Stomach (tissue), 8 donors: ENCODE measurements at regions not wholly inside any gene's neighbourhood (a gene's known extent, or its start where the extent isn't known, plus 50 kb on each side); places are given as distances from the start of the nearest gene placed in this dataset.

Source experiments
- DNase-seq, 2 donors: peaks; one replicate each; pipeline versions ENCODE4 v3.0.0 to v3.0.0-alpha.2; 2013 to 2019
- H3K27ac ChIP-seq, 5 donors: fragments of 200-600 bp in 4 of 5; sonication (generic) in 4 of 5; one replicate each; pipeline ENCODE4 v1.5.1; 2013 to 2019; ENCODE audit warnings: mild to moderate bottlenecking in 1 of 5, moderate library complexity in 1 of 5
- H3K27me3 ChIP-seq, 3 donors: fragments of 200-600 bp; sonication (generic); one replicate each; pipeline ENCODE4 v1.5.1; 2017 to 2019; ENCODE audit warnings: mixed run types in 1 of 3
- H3K36me3 ChIP-seq, 4 donors: fragments of 200-600 bp; sonication (generic); 1 replicate in 3 of 4; 2 replicates in 1 of 4; pipeline ENCODE4 v1.5.1; 2016 to 2019
- H3K4me1 ChIP-seq, 4 donors: fragments of 200-600 bp; sonication (generic); one replicate each; pipeline ENCODE4 v1.5.1; 2016 to 2019
- H3K4me3 ChIP-seq, 4 donors: fragments of 200-600 bp; sonication (generic) in 3 of 4; one replicate each; pipeline ENCODE4 v1.5.1; 2016 to 2019; ENCODE audit warnings: mild to moderate bottlenecking in 1 of 4
- H3K9me3 ChIP-seq, 4 donors: fragments of 200-600 bp; sonication (generic); one replicate each; pipeline ENCODE4 v1.5.1; 2016 to 2019
- CTCF ChIP-seq, 7 experiments: fragments of 450-650 bp in 4 of 7; fragments of 200-600 bp in 3 of 7; sonication (generic) in 3 of 7; IDR thresholded peaks; one replicate each; pipeline ENCODE4 v1.5.1; 2016 to 2019; ENCODE audit warnings: antibody characterized with exemption in 7 of 7, control low read depth in 2 of 7, mild to moderate bottlenecking in 1 of 7
- EP300 ChIP-seq: sonication (generic); formaldehyde crosslinking; IDR thresholded peaks from one replicate; pipeline ENCODE4 v1.6.1; 2017; ENCODE audit warnings: antibody characterized with exemption
- POLR2A ChIP-seq, 4 donors: fragments of 450-650 bp; IDR thresholded peaks; one replicate each; pipeline ENCODE4 v1.6.1; 2016; ENCODE audit warnings: antibody characterized with exemption in 4 of 4, control low read depth in 2 of 4, mild to moderate bottlenecking in 1 of 4, moderate library complexity in 1 of 4
- POLR2AphosphoS5 ChIP-seq, 3 donors: sonication (generic); formaldehyde crosslinking; IDR thresholded peaks; one replicate each; pipeline ENCODE4 v1.6.1; 2016; ENCODE audit warnings: antibody characterized with exemption in 3 of 3
- WGBS, 5 donors: extraction: QIAGEN DNeasy Blood & Tissue Kit in 3 of 5; methylation state at CpG; one replicate each; pipeline versions ENCODE4 v1.1.5 to v1.1.7; 2013 to 2018; 5-methylcytosine and 5-hydroxymethylcytosine counted together
- intact Hi-C: fragments of 100-400 bp; cut with DNase I; formaldehyde crosslinking; loops from one replicate; pipeline ENCODE4 v1.15.1; 2023; ENCODE audit warnings: low total_unique reads
- donor health status: healthy with polysubstance abuse.
- donor health status: Bipolar disorder and iron deficiency.
- donor health status: healthy.

GRCh38 chr13:104872153-104872552 lies 1663.3 kb downstream of the EFNB2 start:
- Histone ChIP-seq H3K27ac (no peak overlapping the region), H3K27me3 (no peaks in the 10 kb centered on the region), H3K36me3 (no peaks in the 10 kb centered on the region), H3K4me1 (no peaks in the 10 kb centered on the region), H3K4me3 (no peak overlapping the region), H3K9me3 (no peaks in the 10 kb centered on the region)
- intact Hi-C loops = no loop called here
- TF ChIP-seq POLR2AphosphoS5 (IDR thresholded peaks at IDR 0.05) (no peak), CTCF (IDR thresholded peaks at IDR 0.05) (no peak), POLR2A (IDR thresholded peaks at IDR 0.05) (no peak), EP300 (no peak)
- WGBS, 5 donors = 65 to 78% (median 71%) methylated on average over 4 of the region's 4 CpGs
- no peak for DNase-seq

DNA sequence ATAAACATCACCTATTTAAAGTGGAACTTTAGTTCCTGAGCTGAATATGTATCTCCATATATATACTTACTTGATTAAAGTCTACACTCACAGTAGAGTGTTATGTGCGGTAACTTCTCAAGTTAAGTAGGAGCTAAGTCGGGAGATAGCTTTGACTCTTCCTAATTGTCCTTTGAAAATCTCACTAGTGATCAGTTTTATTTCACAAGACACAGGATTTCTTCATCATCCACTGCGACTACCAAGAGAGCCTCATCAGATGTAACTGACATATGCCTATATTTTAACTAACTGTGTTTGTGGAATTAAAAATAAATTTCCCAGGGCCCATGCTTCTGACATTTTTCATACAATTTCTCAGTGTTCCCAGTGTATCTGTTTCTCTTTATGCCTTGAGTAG lies 1664.0 kb downstream of the EFNB2 start:
- no peak for TF ChIP-seq CTCF (IDR thresholded peaks at IDR 0.05)
- intact Hi-C loops = no loop called here
- WGBS, 5 donors = 87 to 93% (median 92%) methylated on average over 3 of the region's 3 CpGs
- Histone ChIP-seq H3K9me3 (no peaks in the 10 kb centered on the region), H3K27me3 (no peaks in the 10 kb centered on the region), H3K4me3 (no peak overlapping the region), H3K36me3 (no peaks in the 10 kb centered on the region), H3K4me1 (no peaks in the 10 kb centered on the region), H3K27ac (no peak overlapping the region)
- no peak for DNase-seq

DNA sequence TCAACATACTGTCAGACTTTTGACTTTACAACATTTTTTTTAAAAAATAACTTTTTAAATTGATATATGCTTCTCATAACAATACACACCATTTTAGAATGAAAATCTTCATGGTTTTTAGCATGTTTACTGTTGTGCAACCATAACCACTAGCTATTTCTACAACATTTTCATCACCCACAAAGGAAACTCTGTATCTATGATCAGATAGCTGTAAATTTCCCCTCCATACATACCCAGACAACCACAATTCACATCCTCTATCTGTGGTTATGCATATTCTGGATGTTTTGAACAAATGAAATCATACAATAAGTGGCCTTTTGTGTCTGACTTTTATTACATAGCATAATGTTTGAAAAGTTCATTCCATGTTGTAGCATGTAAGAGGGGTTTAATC lies 1666.0 kb downstream of the EFNB2 start:
- Histone ChIP-seq H3K36me3 (no peaks in the 10 kb centered on the region), H3K27me3 (no peaks in the 10 kb centered on the region), H3K4me1 (no peaks in the 10 kb centered on the region), H3K4me3 (no peak overlapping the region), H3K27ac (no peak overlapping the region), H3K9me3 (no peaks in the 10 kb centered on the region)
- DNase-seq = peak in 1 of 2 donors; percentile 11
- TF ChIP-seq POLR2AphosphoS5 (IDR thresholded peaks at IDR 0.05) (no peak), CTCF (IDR thresholded peaks at IDR 0.05) (no peak), EP300 (no peak), POLR2A (IDR thresholded peaks at IDR 0.05) (no peak)
- intact Hi-C loops = no loop called here

DNA sequence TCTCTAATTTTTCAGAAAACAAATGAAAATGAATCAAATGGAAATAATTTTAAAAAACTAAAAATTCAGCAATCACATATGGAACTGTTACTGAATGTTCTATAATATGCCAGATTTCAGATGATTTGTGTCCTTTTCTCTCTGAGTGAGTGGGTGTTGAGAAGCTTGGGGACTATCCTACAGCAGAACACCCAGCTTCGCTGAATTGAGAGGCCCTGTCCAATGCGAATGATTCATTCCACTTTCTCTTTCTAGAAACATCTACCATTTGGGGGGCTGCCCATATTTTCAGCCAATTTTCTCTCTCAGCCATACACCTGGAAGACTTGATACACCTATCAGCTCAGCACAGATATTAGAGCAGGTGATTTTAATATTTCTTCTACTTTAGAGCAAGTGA lies 1666.7 kb downstream of the EFNB2 start:
- 47 to 98% (median 89%) methylated on average over 2 of the region's 2 CpGs for WGBS, 5 donors
- TF ChIP-seq POLR2A (IDR thresholded peaks at IDR 0.05) (no peak), POLR2AphosphoS5 (IDR thresholded peaks at IDR 0.05) (no peak), EP300 (no peak), CTCF (IDR thresholded peaks at IDR 0.05) (no peak)
- Histone ChIP-seq H3K4me1 (no peaks in the 10 kb centered on the region), H3K27ac (no peak overlapping the region), H3K27me3 (no peaks in the 10 kb centered on the region), H3K9me3 (no peaks in the 10 kb centered on the region), H3K36me3 (no peaks in the 10 kb centered on the region), H3K4me3 (no peak overlapping the region)
- DNase-seq = no peak
- intact Hi-C loops = no loop called here

- H3K4me1 ChIP-seq = no peaks in the 10 kb centered on the region
- no peak overlapping the region for H3K27ac ChIP-seq
- WGBS, 5 donors = 69 to 93% (median 80%) methylated on average over 1 of the region's 1 CpG
- no peaks in the 10 kb centered on the region for H3K27me3 ChIP-seq
- intact Hi-C loops = no loop called here
- no peaks in the 10 kb centered on the region for H3K9me3 ChIP-seq
- TF ChIP-seq POLR2A (IDR thresholded peaks at IDR 0.05) (no peak), POLR2AphosphoS5 (IDR thresholded peaks at IDR 0.05) (no peak), EP300 (no peak), CTCF (IDR thresholded peaks at IDR 0.05) (no peak)
- no peak overlapping the region for H3K4me3 ChIP-seq
- no peak for DNase-seq
- no peaks in the 10 kb centered on the region for H3K36me3 ChIP-seq
These were observed 1679.9 kb downstream of the EFNB2 start for GRCh38 chr13:104855581-104855980.
